Neural cell (in vitro differentiated cells): ENCODE measurements at regions not wholly inside any gene's neighbourhood (a gene's known extent, or its start where the extent isn't known, plus 50 kb on each side); places are given as distances from the start of the nearest gene placed in this dataset.

ENCODE experiments used
- H2AFZ ChIP-seq: fragments of 200-600, 300-800 bp; sonication (generic), shearing (Covaris generic); 2 replicates; pipeline ENCODE4 v1.6.0; 2014; ENCODE audit warnings: low read depth, mild to moderate bottlenecking, antibody characterized with exemption, low read length, moderate library complexity
- H3F3A ChIP-seq: fragments of 200-600 bp; shearing (Covaris generic); 2 replicates; pipeline ENCODE4 v1.6.1; 2016; ENCODE audit warnings: mild to moderate bottlenecking, moderate library complexity, mixed read lengths, antibody characterized with exemption, low read length; ENCODE audit not compliant: insufficient read depth, poor library complexity, severe bottlenecking
- H3K27ac ChIP-seq: fragments of 200-600, 300-800 bp; sonication (generic), shearing (Covaris generic); 2 replicates; pipeline ENCODE4 v1.5.1; 2014; ENCODE audit warnings: mild to moderate bottlenecking, low read length, moderate library complexity
- H3K27me3 ChIP-seq: fragments of 300-800, 200-600 bp; sonication (generic), shearing (Covaris generic); 2 replicates; pipeline ENCODE4 v1.6.0; 2014; ENCODE audit warnings: mild to moderate bottlenecking, low read depth, low read length, moderate library complexity; ENCODE audit not compliant: insufficient read depth
- H3K36me3 ChIP-seq: fragments of 300-800, 200-600 bp; sonication (generic), shearing (Covaris generic); 2 replicates; pipeline ENCODE4 v1.5.1; 2014; ENCODE audit warnings: mild to moderate bottlenecking, antibody characterized with exemption, low read length, moderate library complexity; ENCODE audit not compliant: insufficient read depth
- H3K4me2 ChIP-seq: fragments of 300-800, 200-600 bp; sonication (generic), shearing (Covaris generic); 2 replicates; pipeline ENCODE4 v1.6.0; 2014; ENCODE audit warnings: mild to moderate bottlenecking, low read length
- H3K4me3 ChIP-seq: fragments of 300-800, 200-600 bp; sonication (generic), shearing (Covaris generic); 2 replicates; pipeline ENCODE4 v1.5.1; 2014; ENCODE audit warnings: mild to moderate bottlenecking, low read length, moderate library complexity
- H3K79me2 ChIP-seq: fragments of 200-600 bp; shearing (Covaris generic); replicated peaks from 2 replicates; pipeline ENCODE4 v1.6.0; 2014; ENCODE audit warnings: mild to moderate bottlenecking, low read length, moderate library complexity; ENCODE audit not compliant: insufficient read depth
- H3K9ac ChIP-seq: fragments of 300-800, 200-600 bp; sonication (generic), shearing (Covaris generic); 2 replicates; pipeline ENCODE4 v1.6.1; 2016; ENCODE audit warnings: mild to moderate bottlenecking, low read length, mixed read lengths
- H3K9me2 ChIP-seq: fragments of 200-600 bp; shearing (Covaris generic); 2 replicates; pipeline ENCODE4 v1.6.1; 2016; ENCODE audit warnings: mild to moderate bottlenecking, low read length, mixed read lengths; ENCODE audit not compliant: insufficient read depth
- H3K9me3 ChIP-seq: fragments of 200-600, 300-800 bp; sonication (generic), shearing (Covaris generic); 2 replicates; pipeline ENCODE4 v1.6.1; 2016; ENCODE audit warnings: mild to moderate bottlenecking, mixed run types, low read length, moderate library complexity, mixed read lengths
- H4K20me1 ChIP-seq: fragments of 200-600 bp; shearing (Covaris generic); 2 replicates; pipeline ENCODE4 v1.6.1; 2016; ENCODE audit warnings: mild to moderate bottlenecking, mixed run types; ENCODE audit not compliant: insufficient read depth
- CTCF ChIP-seq: fragments of 450-650 bp; IDR thresholded peaks from 2 replicates; pipeline ENCODE4 v1.5.1; 2014; ENCODE audit warnings: antibody characterized with exemption, mild to moderate bottlenecking, moderate library complexity; ENCODE audit not compliant: poor library complexity, severe bottlenecking
- EP300 ChIP-seq: fragments of 450-650 bp; conservative IDR thresholded peaks from 2 replicates; pipeline ENCODE4 v1.6.1; 2014; ENCODE audit warnings: antibody characterized with exemption, mild to moderate bottlenecking, moderate library complexity; ENCODE audit not compliant: poor library complexity, severe bottlenecking
- EZH2 ChIP-seq: fragments of 200-600, 300-800 bp; shearing (Covaris generic), sonication (generic); IDR thresholded peaks from 2 replicates; pipeline ENCODE4 v1.6.1; 2014; ENCODE audit warnings: antibody characterized with exemption, low read length, borderline replicate concordance, mild to moderate bottlenecking; ENCODE audit not compliant: insufficient read depth, poor library complexity, severe bottlenecking
- MXI1 ChIP-seq: fragments of 450-650 bp; conservative IDR thresholded peaks from 2 replicates; pipeline ENCODE4 v1.6.1; 2014; ENCODE audit warnings: antibody characterized with exemption, mild to moderate bottlenecking; ENCODE audit not compliant: poor library complexity, severe bottlenecking
- POLR2AphosphoS5 ChIP-seq: IDR thresholded peaks from 2 replicates; pipeline ENCODE4 v1.6.1; 2012
- RAD21 ChIP-seq: fragments of 450-650 bp; conservative IDR thresholded peaks from 2 replicates; pipeline ENCODE4 v1.6.1; 2014; ENCODE audit warnings: antibody characterized with exemption, mild to moderate bottlenecking, moderate library complexity
- REST ChIP-seq: IDR thresholded peaks from 2 replicates; pipeline ENCODE4 v1.6.1; 2012; ENCODE audit warnings: borderline replicate concordance
- SMC3 ChIP-seq: fragments of 450-650 bp; conservative IDR thresholded peaks from 2 replicates; pipeline ENCODE4 v1.6.1; 2014; ENCODE audit warnings: antibody characterized with exemption, mild to moderate bottlenecking, moderate library complexity; ENCODE audit not compliant: poor library complexity
- TAF1 ChIP-seq: IDR thresholded peaks from 2 replicates; pipeline ENCODE4 v1.6.1; 2012; ENCODE audit warnings: low read depth

GRCh38 chr2:49226360-49226759, 72.0 kb upstream of the FSHR start:
- H3K4me2 ChIP-seq = no peak overlapping the region
- H3K4me3 ChIP-seq = no peak overlapping the region
- H3K79me2 ChIP-seq = no peaks in the 10 kb centered on the region
- TF ChIP-seq MXI1 (no peak), POLR2AphosphoS5 (no peak), RAD21 (no peak), EZH2 (no peak), SMC3 (no peak), EP300 (no peak), TAF1 (no peak), CTCF (no peak), REST (no peak)
- no peaks in the 10 kb centered on the region for H4K20me1 ChIP-seq
- H2AFZ ChIP-seq = no peak overlapping the region
- no peak overlapping the region for H3K27ac ChIP-seq
- H3K36me3 ChIP-seq = no peaks in the 10 kb centered on the region
- H3K9me2 ChIP-seq = no peaks in the 10 kb centered on the region
- H3K9ac ChIP-seq = no peak overlapping the region
- H3K27me3 ChIP-seq = no peaks in the 10 kb centered on the region
- H3K9me3 ChIP-seq = no peaks in the 10 kb centered on the region
- no peaks in the 10 kb centered on the region for H3F3A ChIP-seq

- H3K4me3 ChIP-seq = no peak overlapping the region
- H3K4me2 ChIP-seq = no peak overlapping the region
- no peaks in the 10 kb centered on the region for H3K79me2 ChIP-seq
- no peaks in the 10 kb centered on the region for H3K9me2 ChIP-seq
- H3K9me3 ChIP-seq = no peaks in the 10 kb centered on the region
- H4K20me1 ChIP-seq = no peaks in the 10 kb centered on the region
- H2AFZ ChIP-seq = no peak overlapping the region
- H3K27me3 ChIP-seq = no peaks in the 10 kb centered on the region
- TF ChIP-seq EZH2 = no peak
- no peak for TF ChIP-seq SMC3
- TF ChIP-seq MXI1 = no peak
- TF ChIP-seq REST = no peak
- no peak for TF ChIP-seq POLR2AphosphoS5
- no peak for TF ChIP-seq EP300
- TF ChIP-seq CTCF = no peak
- TF ChIP-seq RAD21 = no peak
- TF ChIP-seq TAF1 = no peak
- no peaks in the 10 kb centered on the region for H3K36me3 ChIP-seq
- H3K9ac ChIP-seq = no peak overlapping the region
- no peak overlapping the region for H3K27ac ChIP-seq
- H3F3A ChIP-seq = no peaks in the 10 kb centered on the region
Observed at GRCh38 chr2:49225126-49225525, 70.8 kb upstream of the FSHR start.
